HUES48 (cell line): ENCODE measurements at regions not wholly inside any gene's neighbourhood (a gene's known extent, or its start where the extent isn't known, plus 50 kb on each side); places are given as distances from the start of the nearest gene placed in this dataset.
"Not testable (repeated sequence)": the region's sequence is repeated elsewhere in the genome, so short reads cannot be mapped to it uniquely, and the experiment has no call there.

Source experiments
- H3K27ac ChIP-seq: one replicate; pipeline ENCODE4 v1.7.0; 2013; ENCODE audit warnings: low read depth, low read length, inconsistent platforms
- H3K27me3 ChIP-seq: 2 replicates; pipeline ENCODE4 v1.6.1; 2013; ENCODE audit warnings: mild to moderate bottlenecking, low read length; ENCODE audit not compliant: control insufficient read depth, insufficient read depth
- H3K36me3 ChIP-seq: 2 replicates; pipeline ENCODE4 v1.6.1; 2013; ENCODE audit warnings: low read length; ENCODE audit not compliant: control insufficient read depth, insufficient read depth
- H3K4me1 ChIP-seq: 2 replicates; pipeline ENCODE4 v1.6.1; 2013; ENCODE audit warnings: mild to moderate bottlenecking, low read length; ENCODE audit not compliant: control insufficient read depth, insufficient read depth
- H3K4me3 ChIP-seq: 2 replicates; pipeline ENCODE4 v1.5.1; 2013; ENCODE audit warnings: mild to moderate bottlenecking, low read depth, low read length
- H3K9ac ChIP-seq: 2 replicates; pipeline ENCODE4 v1.6.1; 2013; ENCODE audit warnings: mild to moderate bottlenecking, low read depth, low read length, moderate library complexity
- H3K9me3 ChIP-seq: 2 replicates; pipeline ENCODE4 v1.6.1; 2013; ENCODE audit warnings: low read length; ENCODE audit not compliant: control insufficient read depth, insufficient read depth

GRCh38 chr22:16660570-16660969, 68.0 kb upstream of the CCT8L2 start:
- not testable (repeated sequence) for H3K36me3 ChIP-seq, H3K4me3 ChIP-seq, H3K27ac ChIP-seq, H3K27me3 ChIP-seq, H3K9ac ChIP-seq, H3K4me1 ChIP-seq
- peaks cover 27% of the 10 kb centered on the region for H3K9me3 ChIP-seq

GRCh38 chr22:16659273-16659834, 66.7 kb upstream of the CCT8L2 start:
- H3K4me1 ChIP-seq, H3K9ac ChIP-seq, H3K27me3 ChIP-seq, H3K27ac ChIP-seq, H3K4me3 ChIP-seq, H3K36me3 ChIP-seq: not testable (repeated sequence)
- peaks cover 37% of the 10 kb centered on the region for H3K9me3 ChIP-seq

GRCh38 chr22:16658068-16658467, 65.5 kb upstream of the CCT8L2 start:
- Histone ChIP-seq H3K36me3 (no peaks in the 10 kb centered on the region), H3K27ac (no peak overlapping the region), H3K9me3 (peaks cover 42% of the 10 kb centered on the region), H3K27me3 (no peaks in the 10 kb centered on the region), H3K4me3 (no peak overlapping the region; the same call in 1 of the 2 replicates), H3K4me1 (no peaks in the 10 kb centered on the region), H3K9ac (no peak overlapping the region)

- H3K9me3 ChIP-seq, result peaks cover 61% of the 10 kb centered on the region
- H3K4me1 ChIP-seq, result no peaks in the 10 kb centered on the region
- H3K27me3 ChIP-seq, result no peaks in the 10 kb centered on the region
- H3K36me3 ChIP-seq, result no peaks in the 10 kb centered on the region
- no peak overlapping the region for H3K9ac ChIP-seq
- no peak overlapping the region for H3K4me3 ChIP-seq
- no peak overlapping the region for H3K27ac ChIP-seq
Measured at GRCh38 chr22:16654882-16655281, 62.3 kb upstream of the CCT8L2 start.

- not testable (repeated sequence) for H3K4me1 ChIP-seq, H3K36me3 ChIP-seq
- peaks cover 64% of the 10 kb centered on the region for H3K9me3 ChIP-seq
Measured at GRCh38 chr22:16654336-16654735, 61.7 kb upstream of the CCT8L2 start.

GRCh38 chr22:16653222-16653621, 60.6 kb upstream of the CCT8L2 start:
- H3K4me1 ChIP-seq, H3K27me3 ChIP-seq, H3K9ac ChIP-seq, H3K4me3 ChIP-seq, H3K36me3 ChIP-seq, H3K27ac ChIP-seq: not testable (repeated sequence)
- H3K9me3 ChIP-seq, result peaks cover 59% of the 10 kb centered on the region

More at GRCh38 chr22:16654336-16654735, 61.7 kb upstream of the CCT8L2 start:
- H3K9ac ChIP-seq, H3K4me3 ChIP-seq, H3K27ac ChIP-seq, H3K27me3 ChIP-seq: not testable (repeated sequence)

- Histone ChIP-seq H3K27me3 (no peaks in the 10 kb centered on the region), H3K4me3 (no peak overlapping the region), H3K9ac (no peak overlapping the region), H3K36me3 (no peaks in the 10 kb centered on the region), H3K27ac (no peak overlapping the region), H3K4me1 (no peaks in the 10 kb centered on the region), H3K9me3 (peaks cover 48% of the 10 kb centered on the region)
Measured at GRCh38 chr22:16651217-16651616, 58.6 kb upstream of the CCT8L2 start.
